ENCODE measurements at regions not wholly inside any gene's neighbourhood (a gene's known extent, or its start where the extent isn't known, plus 50 kb on each side); places are given as distances from the start of the nearest gene placed in this dataset.

- TF ChIP-seq, protein P1, sequence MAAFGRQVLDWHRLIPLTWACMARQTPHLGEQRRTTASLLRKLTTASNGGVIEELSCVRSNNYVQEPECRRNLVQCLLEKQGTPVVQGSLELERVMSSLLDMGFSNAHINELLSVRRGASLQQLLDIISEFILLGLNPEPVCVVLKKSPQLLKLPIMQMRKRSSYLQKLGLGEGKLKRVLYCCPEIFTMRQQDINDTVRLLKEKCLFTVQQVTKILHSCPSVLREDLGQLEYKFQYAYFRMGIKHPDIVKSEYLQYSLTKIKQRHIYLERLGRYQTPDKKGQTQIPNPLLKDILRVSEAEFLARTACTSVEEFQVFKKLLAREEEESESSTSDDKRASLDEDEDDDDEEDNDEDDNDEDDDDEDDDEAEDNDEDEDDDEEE (CRISPR knock-in tag; IDR thresholded peaks at IDR 0.05), result no peak
- TF ChIP-seq KLF15 (CRISPR knock-in tag; IDR thresholded peaks at IDR 0.05; ENCODE audit: borderline replicate concordance) (no peak), FOXP1 (IDR thresholded peaks at IDR 0.05) (no peak), FOXP1 (CRISPR knock-in tag; IDR thresholded peaks at IDR 0.05) (peak; percentile 89), RXRA (CRISPR knock-in tag; IDR thresholded peaks at IDR 0.05) (no peak; the same call in 1 of the 2 replicates), HDAC1 (CRISPR knock-in tag; IDR thresholded peaks at IDR 0.05) (peak; percentile 90), HOXA3 (CRISPR knock-in tag; IDR thresholded peaks at IDR 0.05) (peak; percentile 66), EHMT2 (IDR thresholded peaks at IDR 0.05; ENCODE audit: borderline replicate concordance, low read depth, low read length) (peak; percentile 43; the same call in 1 of the 2 replicates), NFE2L2 (IDR thresholded peaks at IDR 0.05; ENCODE audit: low read length) (no peak), RBM39 (IDR thresholded peaks at IDR 0.05; ENCODE audit: low read depth, low read length, poor library complexity, severe bottlenecking) (no peak), POLR2G (IDR thresholded peaks at IDR 0.05; ENCODE audit: low read depth, low read length) (no peak), CAMTA2 (CRISPR knock-in tag; IDR thresholded peaks at IDR 0.05; ENCODE audit: borderline replicate concordance) (no peak), ZBTB1 (CRISPR knock-in tag; IDR thresholded peaks at IDR 0.05; ENCODE audit: borderline replicate concordance) (no peak), CBX2 (IDR thresholded peaks at IDR 0.05; ENCODE audit: low read depth, low read length) (no peak), CBX2 (CRISPR knock-in tag; IDR thresholded peaks at IDR 0.05; ENCODE audit: low read depth) (no peak), ZNF709 (CRISPR knock-in tag; IDR thresholded peaks at IDR 0.05) (0 out of 2 replicates have a peak, but pooled peaks have one; percentile 60), ERF (CRISPR knock-in tag; IDR thresholded peaks at IDR 0.05) (peak; percentile 63; the same call in 1 of the 2 replicates), NR0B2 (CRISPR knock-in tag; IDR thresholded peaks at IDR 0.05) (no peak), SP2 (CRISPR knock-in tag; IDR thresholded peaks at IDR 0.05) (no peak)
- TF ChIP-seq, protein P2, sequence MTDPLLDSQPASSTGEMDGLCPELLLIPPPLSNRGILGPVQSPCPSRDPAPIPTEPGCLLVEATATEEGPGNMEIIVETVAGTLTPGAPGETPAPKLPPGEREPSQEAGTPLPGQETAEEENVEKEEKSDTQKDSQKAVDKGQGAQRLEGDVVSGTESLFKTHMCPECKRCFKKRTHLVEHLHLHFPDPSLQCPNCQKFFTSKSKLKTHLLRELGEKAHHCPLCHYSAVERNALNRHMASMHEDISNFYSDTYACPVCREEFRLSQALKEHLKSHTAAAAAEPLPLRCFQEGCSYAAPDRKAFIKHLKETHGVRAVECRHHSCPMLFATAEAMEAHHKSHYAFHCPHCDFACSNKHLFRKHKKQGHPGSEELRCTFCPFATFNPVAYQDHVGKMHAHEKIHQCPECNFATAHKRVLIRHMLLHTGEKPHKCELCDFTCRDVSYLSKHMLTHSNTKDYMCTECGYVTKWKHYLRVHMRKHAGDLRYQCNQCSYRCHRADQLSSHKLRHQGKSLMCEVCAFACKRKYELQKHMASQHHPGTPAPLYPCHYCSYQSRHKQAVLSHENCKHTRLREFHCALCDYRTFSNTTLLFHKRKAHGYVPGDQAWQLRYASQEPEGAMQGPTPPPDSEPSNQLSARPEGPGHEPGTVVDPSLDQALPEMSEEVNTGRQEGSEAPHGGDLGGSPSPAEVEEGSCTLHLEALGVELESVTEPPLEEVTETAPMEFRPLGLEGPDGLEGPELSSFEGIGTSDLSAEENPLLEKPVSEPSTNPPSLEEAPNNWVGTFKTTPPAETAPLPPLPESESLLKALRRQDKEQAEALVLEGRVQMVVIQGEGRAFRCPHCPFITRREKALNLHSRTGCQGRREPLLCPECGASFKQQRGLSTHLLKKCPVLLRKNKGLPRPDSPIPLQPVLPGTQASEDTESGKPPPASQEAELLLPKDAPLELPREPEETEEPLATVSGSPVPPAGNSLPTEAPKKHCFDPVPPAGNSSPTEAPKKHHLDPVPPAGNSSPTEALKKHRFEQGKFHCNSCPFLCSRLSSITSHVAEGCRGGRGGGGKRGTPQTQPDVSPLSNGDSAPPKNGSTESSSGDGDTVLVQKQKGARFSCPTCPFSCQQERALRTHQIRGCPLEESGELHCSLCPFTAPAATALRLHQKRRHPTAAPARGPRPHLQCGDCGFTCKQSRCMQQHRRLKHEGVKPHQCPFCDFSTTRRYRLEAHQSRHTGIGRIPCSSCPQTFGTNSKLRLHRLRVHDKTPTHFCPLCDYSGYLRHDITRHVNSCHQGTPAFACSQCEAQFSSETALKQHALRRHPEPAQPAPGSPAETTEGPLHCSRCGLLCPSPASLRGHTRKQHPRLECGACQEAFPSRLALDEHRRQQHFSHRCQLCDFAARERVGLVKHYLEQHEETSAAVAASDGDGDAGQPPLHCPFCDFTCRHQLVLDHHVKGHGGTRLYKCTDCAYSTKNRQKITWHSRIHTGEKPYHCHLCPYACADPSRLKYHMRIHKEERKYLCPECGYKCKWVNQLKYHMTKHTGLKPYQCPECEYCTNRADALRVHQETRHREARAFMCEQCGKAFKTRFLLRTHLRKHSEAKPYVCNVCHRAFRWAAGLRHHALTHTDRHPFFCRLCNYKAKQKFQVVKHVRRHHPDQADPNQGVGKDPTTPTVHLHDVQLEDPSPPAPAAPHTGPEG (CRISPR knock-in tag; IDR thresholded peaks at IDR 0.05), result no peak
- TF ChIP-seq, protein P3, sequence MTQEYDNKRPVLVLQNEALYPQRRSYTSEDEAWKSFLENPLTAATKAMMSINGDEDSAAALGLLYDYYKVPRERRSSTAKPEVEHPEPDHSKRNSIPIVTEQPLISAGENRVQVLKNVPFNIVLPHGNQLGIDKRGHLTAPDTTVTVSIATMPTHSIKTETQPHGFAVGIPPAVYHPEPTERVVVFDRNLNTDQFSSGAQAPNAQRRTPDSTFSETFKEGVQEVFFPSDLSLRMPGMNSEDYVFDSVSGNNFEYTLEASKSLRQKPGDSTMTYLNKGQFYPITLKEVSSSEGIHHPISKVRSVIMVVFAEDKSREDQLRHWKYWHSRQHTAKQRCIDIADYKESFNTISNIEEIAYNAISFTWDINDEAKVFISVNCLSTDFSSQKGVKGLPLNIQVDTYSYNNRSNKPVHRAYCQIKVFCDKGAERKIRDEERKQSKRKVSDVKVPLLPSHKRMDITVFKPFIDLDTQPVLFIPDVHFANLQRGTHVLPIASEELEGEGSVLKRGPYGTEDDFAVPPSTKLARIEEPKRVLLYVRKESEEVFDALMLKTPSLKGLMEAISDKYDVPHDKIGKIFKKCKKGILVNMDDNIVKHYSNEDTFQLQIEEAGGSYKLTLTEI (CRISPR knock-in tag; conservative IDR thresholded peaks at IDR 0.05), result no peak
Observed at GRCh38 chr4:102441978-102442911, 58.9 kb upstream of the NFKB1 start (continued).

All from HepG2 (cell line).